Naive B cell (primary cell): ENCODE measurements at regions not wholly inside any gene's neighbourhood (a gene's known extent, or its start where the extent isn't known, plus 50 kb on each side); places are given as distances from the start of the nearest gene placed in this dataset.

Experiments
- ATAC-seq, 2 donors: fragments of 150-1000 bp; cut with Tn5 transposase; 2 replicates each; pipeline ENCODE4 v1.10.0; 2021; ENCODE audit warnings: low read depth in 2 of 2, mild to moderate bottlenecking in 2 of 2, moderate library complexity in 2 of 2
- DNase-seq: peaks from one replicate; pipeline ENCODE4 v3.0.0; 2022
- H3K27ac Mint-ChIP-seq, 6 donors: one replicate each; pipeline ENCODE4 v1.8.0; 2020 to 2022; ENCODE audit warnings: mild to moderate bottlenecking in 6 of 6, mixed read lengths in 6 of 6, moderate library complexity in 5 of 6, inconsistent platforms in 2 of 6
- H3K27me3 Mint-ChIP-seq, 3 donors: one replicate each; pipeline ENCODE4 v1.8.0; 2021 to 2022; ENCODE audit warnings: mixed read lengths in 3 of 3, mild to moderate bottlenecking in 1 of 3
- H3K36me3 Mint-ChIP-seq, 2 donors: one replicate each; pipeline ENCODE4 v1.8.0; 2020 to 2022; ENCODE audit warnings: mixed read lengths in 2 of 2, inconsistent platforms in 1 of 2, mild to moderate bottlenecking in 1 of 2
- H3K4me1 Mint-ChIP-seq, 3 donors: one replicate each; pipeline ENCODE4 v1.8.0; 2020 to 2022; ENCODE audit warnings: mixed read lengths in 3 of 3, inconsistent platforms in 1 of 3, mild to moderate bottlenecking in 1 of 3, moderate library complexity in 1 of 3
- H3K4me3 Mint-ChIP-seq, 8 donors: one replicate each; pipeline ENCODE4 v1.8.0; 2020 to 2022; ENCODE audit warnings: mild to moderate bottlenecking in 8 of 8, mixed read lengths in 8 of 8, moderate library complexity in 8 of 8, inconsistent platforms in 2 of 8
- H3K9me3 Mint-ChIP-seq, 7 donors: one replicate each; pipeline ENCODE4 v1.8.0; 2020 to 2022; ENCODE audit warnings: mixed read lengths in 7 of 7, mild to moderate bottlenecking in 5 of 7, inconsistent platforms in 2 of 7, moderate library complexity in 1 of 7

- H3K36me3 Mint-ChIP-seq: peaks cover 0 to 7% of the 10 kb centered on the region in 2 donors
- no peak for DNase-seq
- no peaks in the 10 kb centered on the region for H3K27me3 Mint-ChIP-seq
- H3K4me1 Mint-ChIP-seq: peaks cover 32 to 42% (median 36%) of the 10 kb centered on the region in 3 donors
- H3K27ac Mint-ChIP-seq: peak overlapping the region in 1 of 6 donors; percentile 61
- no peak for ATAC-seq
- H3K9me3 Mint-ChIP-seq: peaks cover 0 to 7% (median 3%) of the 10 kb centered on the region in 7 donors
- H3K4me3 Mint-ChIP-seq: no peak overlapping the region
Observed at GRCh38 chr14:96931751-96932150, 134.6 kb downstream of the VRK1 start.

GRCh38 chr14:96934638-96935330 lies 137.6 kb downstream of the VRK1 start:
- Mint-ChIP-seq H3K4me1 (peaks cover 24 to 32% (median 26%) of the 10 kb centered on the region in 3 donors), H3K36me3 (peaks cover 0 to 7% of the 10 kb centered on the region in 2 donors), H3K4me3 (no peak overlapping the region), H3K27me3 (no peaks in the 10 kb centered on the region), H3K27ac (no peak overlapping the region), H3K9me3 (peaks cover 0 to 7% (median 3%) of the 10 kb centered on the region in 7 donors)
- DNase-seq: no peak
- ATAC-seq: no peak

GRCh38 chr14:96938946-96939345 lies 141.8 kb downstream of the VRK1 start:
- ATAC-seq: no peak
- Mint-ChIP-seq H3K4me3 (peak overlapping the region in 1 of 8 donors; percentile 21), H3K27ac (peak overlapping the region in 1 of 6 donors; percentile 13), H3K9me3 (peaks cover 0 to 7% (median 3%) of the 10 kb centered on the region in 7 donors), H3K27me3 (no peaks in the 10 kb centered on the region), H3K36me3 (peaks cover 0 to 8% of the 10 kb centered on the region in 2 donors), H3K4me1 (peaks cover 21 to 32% (median 27%) of the 10 kb centered on the region in 3 donors)
- DNase-seq: no peak

- no peaks in the 10 kb centered on the region for H3K27me3 Mint-ChIP-seq
- H3K27ac Mint-ChIP-seq: peak overlapping the region in 2 of 6 donors; percentile 29 to 52
- no peak overlapping the region for H3K4me3 Mint-ChIP-seq
- H3K4me1 Mint-ChIP-seq: peaks cover 21 to 33% (median 27%) of the 10 kb centered on the region in 3 donors
- peaks cover 0 to 8% of the 10 kb centered on the region in 2 donors for H3K36me3 Mint-ChIP-seq
- ATAC-seq (no peak), DNase-seq (no peak)
- H3K9me3 Mint-ChIP-seq: peaks cover 0 to 7% (median 3%) of the 10 kb centered on the region in 7 donors
Observed at GRCh38 chr14:96940009-96940408, 142.8 kb downstream of the VRK1 start.

GRCh38 chr14:96944297-96944696 lies 147.1 kb downstream of the VRK1 start:
- no peak for DNase-seq
- Mint-ChIP-seq H3K36me3 (peaks cover 4 to 16% of the 10 kb centered on the region in 2 donors), H3K4me3 (no peak overlapping the region), H3K9me3 (peaks cover 3 to 9% (median 4%) of the 10 kb centered on the region in 7 donors), H3K27me3 (no peaks in the 10 kb centered on the region), H3K4me1 (peaks cover 22 to 40% (median 36%) of the 10 kb centered on the region in 3 donors), H3K27ac (no peak overlapping the region)
- ATAC-seq: no peak

GRCh38 chr14:96945721-96946120 lies 148.5 kb downstream of the VRK1 start:
- peaks cover 30 to 51% (median 50%) of the 10 kb centered on the region in 3 donors for H3K4me1 Mint-ChIP-seq
- H3K9me3 Mint-ChIP-seq: peaks cover 3 to 9% (median 5%) of the 10 kb centered on the region in 7 donors
- ATAC-seq (no peak), DNase-seq (no peak)
- H3K36me3 Mint-ChIP-seq: peaks cover 4 to 14% of the 10 kb centered on the region in 2 donors
- peak overlapping the region in 4 of 6 donors; percentile 34 to 76 (median 66) for H3K27ac Mint-ChIP-seq
- no peak overlapping the region for H3K4me3 Mint-ChIP-seq
- H3K27me3 Mint-ChIP-seq: no peaks in the 10 kb centered on the region

GRCh38 chr14:96949594-96949993 lies 152.4 kb downstream of the VRK1 start:
- H3K36me3 Mint-ChIP-seq: peaks cover 4 to 23% of the 10 kb centered on the region in 2 donors
- H3K4me3 Mint-ChIP-seq: peak overlapping the region in 7 of 8 donors; percentile 23 to 86 (median 65)

GRCh38 chr14:96951511-96951910 lies 154.3 kb downstream of the VRK1 start:
- peaks cover 3 to 9% (median 8%) of the 10 kb centered on the region in 7 donors for H3K9me3 Mint-ChIP-seq
- H3K27me3 Mint-ChIP-seq: no peaks in the 10 kb centered on the region
- H3K4me1 Mint-ChIP-seq: peaks cover 37 to 64% (median 49%) of the 10 kb centered on the region in 3 donors
- H3K4me3 Mint-ChIP-seq: no peak overlapping the region
- H3K27ac Mint-ChIP-seq: peak overlapping the region in 3 of 6 donors; percentile 3 to 93 (median 56)
- peaks cover 4 to 23% of the 10 kb centered on the region in 2 donors for H3K36me3 Mint-ChIP-seq
- ATAC-seq: no peak
- DNase-seq: no peak

More at GRCh38 chr14:96949594-96949993, 152.4 kb downstream of the VRK1 start:
- peaks cover 33 to 58% (median 48%) of the 10 kb centered on the region in 3 donors for H3K4me1 Mint-ChIP-seq
- DNase-seq (peak; percentile 14), ATAC-seq (peak; percentile 63 to 83)
- H3K27ac Mint-ChIP-seq: peak overlapping the region; percentile 58 to 88 (median 84)
- peaks cover 3 to 9% (median 8%) of the 10 kb centered on the region in 7 donors for H3K9me3 Mint-ChIP-seq
- no peaks in the 10 kb centered on the region for H3K27me3 Mint-ChIP-seq

GRCh38 chr14:96953087-96953874 lies 156.1 kb downstream of the VRK1 start:
- Mint-ChIP-seq H3K27me3 (no peaks in the 10 kb centered on the region), H3K4me3 (peak overlapping the region in 1 of 8 donors; percentile 25), H3K27ac (peak overlapping the region in 3 of 6 donors; percentile 1 to 41 (median 27)), H3K9me3 (peaks cover 2 to 12% (median 4%) of the 10 kb centered on the region in 7 donors), H3K4me1 (peaks cover 34 to 48% (median 42%) of the 10 kb centered on the region in 3 donors), H3K36me3 (peaks cover 3 to 27% of the 10 kb centered on the region in 2 donors)
- DNase-seq (no peak), ATAC-seq (no peak)

- Mint-ChIP-seq H3K27ac (peak overlapping the region in 2 of 6 donors; percentile 1 to 25), H3K27me3 (no peaks in the 10 kb centered on the region), H3K4me1 (peaks cover 31 to 44% (median 37%) of the 10 kb centered on the region in 3 donors), H3K9me3 (peaks cover 0 to 9% (median 2%) of the 10 kb centered on the region in 7 donors), H3K4me3 (peak overlapping the region in 1 of 8 donors; percentile 25), H3K36me3 (peaks cover 0 to 23% of the 10 kb centered on the region in 2 donors)
- no peak for ATAC-seq
- DNase-seq: no peak
Observed at GRCh38 chr14:96953875-96954185, 156.6 kb downstream of the VRK1 start.

- H3K9me3 Mint-ChIP-seq: peaks cover 7 to 15% (median 12%) of the 10 kb centered on the region in 7 donors
- H3K36me3 Mint-ChIP-seq: peaks cover 9 to 28% of the 10 kb centered on the region in 2 donors
- ATAC-seq (no peak), DNase-seq (no peak)
- H3K27me3 Mint-ChIP-seq: no peaks in the 10 kb centered on the region
- peaks cover 22 to 36% (median 28%) of the 10 kb centered on the region in 3 donors for H3K4me1 Mint-ChIP-seq
- peak overlapping the region in 1 of 6 donors; percentile 30 for H3K27ac Mint-ChIP-seq
- H3K4me3 Mint-ChIP-seq: no peak overlapping the region
Observed at GRCh38 chr14:96956464-96957239, 159.5 kb downstream of the VRK1 start.

GRCh38 chr14:96958057-96958456 lies 160.9 kb downstream of the VRK1 start:
- Mint-ChIP-seq H3K4me1 (peaks cover 33 to 49% (median 42%) of the 10 kb centered on the region in 3 donors), H3K4me3 (no peak overlapping the region), H3K36me3 (peaks cover 9 to 20% of the 10 kb centered on the region in 2 donors), H3K9me3 (peaks cover 11 to 27% (median 18%) of the 10 kb centered on the region in 7 donors), H3K27me3 (no peaks in the 10 kb centered on the region), H3K27ac (peak overlapping the region in 1 of 6 donors; percentile 83)
- ATAC-seq (no peak), DNase-seq (no peak)

- ATAC-seq (no peak), DNase-seq (no peak)
- Mint-ChIP-seq H3K27ac (no peak overlapping the region), H3K4me1 (peaks cover 39 to 57% (median 53%) of the 10 kb centered on the region in 3 donors), H3K36me3 (peaks cover 9 to 29% of the 10 kb centered on the region in 2 donors), H3K4me3 (no peak overlapping the region), H3K9me3 (peaks cover 11 to 37% (median 24%) of the 10 kb centered on the region in 7 donors), H3K27me3 (no peaks in the 10 kb centered on the region)
Observed at GRCh38 chr14:96959992-96960391, 162.8 kb downstream of the VRK1 start.
